Upper lobe of right lung (tissue), 1 donor: ENCODE measurements at regions not wholly inside any gene's neighbourhood (a gene's known extent, or its start where the extent isn't known, plus 50 kb on each side); places are given as distances from the start of the nearest gene placed in this dataset.
A peak's percentile ranks its signal among the peaks of the same experiment; 100 is the strongest.

Experiments used
- ATAC-seq: fragments of 200-7000 bp; cut with Tn5 transposase; one replicate; pipeline ENCODE4 v1.9.1; 2020; ENCODE audit warnings: mild to moderate bottlenecking, moderate library complexity
- DNase-seq: peaks from one replicate; pipeline ENCODE4 v3.0.0-alpha.2; 2020
- H3K27ac ChIP-seq: fragments of 200-600 bp; one replicate; pipeline ENCODE4 v1.8.0; 2022
- H3K27me3 ChIP-seq: fragments of 200-600 bp; one replicate; pipeline ENCODE4 v1.8.0; 2022; ENCODE audit warnings: mild to moderate bottlenecking
- H3K36me3 ChIP-seq: fragments of 200-600 bp; one replicate; pipeline ENCODE4 v1.8.0; 2022
- H3K4me1 ChIP-seq: fragments of 200-600 bp; one replicate; pipeline ENCODE4 v1.8.0; 2022
- H3K4me3 ChIP-seq: fragments of 200-600 bp; one replicate; pipeline ENCODE4 v1.8.0; 2022; ENCODE audit warnings: mild to moderate bottlenecking
- H3K9me3 ChIP-seq: fragments of 200-600 bp; one replicate; pipeline ENCODE4 v1.8.0; 2022
- intact Hi-C: fragments of 100-400 bp; cut with DNase I; formaldehyde crosslinking; loops from one replicate; pipeline ENCODE4 v1.11.0; 2022
- TF ChIP-seq, protein P1 (sequence below): fragments of 200-600 bp; IDR thresholded peaks from one replicate; pipeline ENCODE4 v1.8.0; 2022; ENCODE audit warnings: antibody characterized with exemption
- donor health status: DM: no; HTN: yes; CAD: no; lungs with severe emphysema.

DNA sequence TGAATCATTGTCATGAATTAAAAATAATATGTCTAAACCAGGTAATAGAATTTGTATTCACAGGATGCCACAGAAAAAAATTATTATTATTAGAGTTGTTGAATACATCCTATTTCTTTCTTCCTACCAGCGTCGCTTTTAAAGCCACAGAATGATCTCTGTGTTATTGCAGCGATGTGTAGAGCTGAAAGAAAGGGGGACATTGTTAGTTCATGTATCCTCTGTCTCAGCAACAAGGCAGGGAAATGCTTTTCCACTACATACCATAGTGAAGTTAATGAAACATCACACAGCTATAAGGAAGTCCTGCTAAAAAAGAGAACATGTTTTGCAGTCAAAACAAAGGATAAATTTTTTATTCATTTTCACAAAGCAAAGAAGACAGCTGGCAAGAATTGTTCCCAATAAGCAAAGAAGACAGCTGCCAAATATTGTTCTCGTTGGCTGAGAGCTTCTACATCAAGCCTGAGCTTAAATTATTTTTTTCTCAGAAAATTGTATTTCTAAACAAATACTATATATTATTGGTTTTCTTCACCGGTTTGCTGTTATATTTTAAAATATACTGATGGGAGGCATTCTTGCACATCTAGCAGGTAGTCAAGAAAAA lies 1234.4 kb downstream of the SUCLG1 start:
- H3K9me3 ChIP-seq, result no peaks in the 10 kb centered on the region
- no peaks in the 10 kb centered on the region for H3K36me3 ChIP-seq
- DNase-seq, result no peak
- no peaks in the 10 kb centered on the region for H3K27me3 ChIP-seq
- no peak overlapping the region for H3K4me3 ChIP-seq
- intact Hi-C loops, result no loop called here
- TF ChIP-seq, protein P1, sequence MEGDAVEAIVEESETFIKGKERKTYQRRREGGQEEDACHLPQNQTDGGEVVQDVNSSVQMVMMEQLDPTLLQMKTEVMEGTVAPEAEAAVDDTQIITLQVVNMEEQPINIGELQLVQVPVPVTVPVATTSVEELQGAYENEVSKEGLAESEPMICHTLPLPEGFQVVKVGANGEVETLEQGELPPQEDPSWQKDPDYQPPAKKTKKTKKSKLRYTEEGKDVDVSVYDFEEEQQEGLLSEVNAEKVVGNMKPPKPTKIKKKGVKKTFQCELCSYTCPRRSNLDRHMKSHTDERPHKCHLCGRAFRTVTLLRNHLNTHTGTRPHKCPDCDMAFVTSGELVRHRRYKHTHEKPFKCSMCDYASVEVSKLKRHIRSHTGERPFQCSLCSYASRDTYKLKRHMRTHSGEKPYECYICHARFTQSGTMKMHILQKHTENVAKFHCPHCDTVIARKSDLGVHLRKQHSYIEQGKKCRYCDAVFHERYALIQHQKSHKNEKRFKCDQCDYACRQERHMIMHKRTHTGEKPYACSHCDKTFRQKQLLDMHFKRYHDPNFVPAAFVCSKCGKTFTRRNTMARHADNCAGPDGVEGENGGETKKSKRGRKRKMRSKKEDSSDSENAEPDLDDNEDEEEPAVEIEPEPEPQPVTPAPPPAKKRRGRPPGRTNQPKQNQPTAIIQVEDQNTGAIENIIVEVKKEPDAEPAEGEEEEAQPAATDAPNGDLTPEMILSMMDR, result no peak
- no peak overlapping the region for H3K27ac ChIP-seq
- no peak for ATAC-seq
- H3K4me1 ChIP-seq, result no peaks in the 10 kb centered on the region

DNA sequence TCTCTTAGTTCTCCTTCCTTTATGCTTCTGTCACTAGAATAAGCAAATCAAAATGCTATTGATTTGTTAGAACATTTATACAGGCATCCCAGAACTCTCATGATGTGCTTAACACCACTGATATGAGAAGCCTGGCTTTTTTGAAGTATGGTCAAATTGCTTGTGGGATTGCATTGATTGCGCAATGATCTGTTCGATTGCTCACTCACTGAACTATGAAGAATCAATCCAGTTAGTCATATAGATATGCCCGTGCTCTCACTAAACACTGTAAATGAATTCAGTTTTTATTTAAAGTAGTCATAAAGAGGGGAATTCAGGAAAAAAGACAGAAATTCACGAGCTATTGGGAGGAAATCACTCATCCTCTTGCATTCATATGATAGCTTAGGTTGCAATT lies 1237.8 kb downstream of the SUCLG1 start:
- ATAC-seq, result no peak

DNA sequence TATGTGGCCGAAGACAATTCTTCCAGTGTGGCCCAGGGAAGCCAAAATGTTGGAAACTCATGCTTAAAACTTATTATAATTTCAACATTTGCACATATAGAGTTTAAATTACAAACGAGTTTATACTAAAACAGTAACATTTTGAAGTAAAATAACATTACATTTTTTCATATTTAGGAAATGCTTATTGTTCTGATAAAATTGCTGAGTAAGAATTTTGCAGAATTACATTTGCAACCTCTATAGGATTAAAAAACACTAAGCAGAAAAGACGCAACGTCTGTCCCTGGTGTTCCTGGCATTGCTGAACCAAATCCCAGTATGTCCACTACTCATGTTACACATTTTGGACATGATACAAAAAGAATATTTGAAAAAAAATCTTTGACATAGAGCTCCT lies 1241.2 kb downstream of the SUCLG1 start:
- Histone ChIP-seq H3K27me3 (no peaks in the 10 kb centered on the region), H3K4me3 (no peak overlapping the region), H3K9me3 (no peaks in the 10 kb centered on the region), H3K36me3 (no peaks in the 10 kb centered on the region), H3K27ac (no peak overlapping the region), H3K4me1 (no peaks in the 10 kb centered on the region)
- DNase-seq (no peak), ATAC-seq (no peak)
- intact Hi-C loops, result no loop called here
- TF ChIP-seq, protein P1, result no peak

More for the DNA sequence above, 1237.8 kb downstream of the SUCLG1 start:
- Histone ChIP-seq H3K4me1 (no peaks in the 10 kb centered on the region), H3K27me3 (no peaks in the 10 kb centered on the region), H3K36me3 (no peaks in the 10 kb centered on the region), H3K9me3 (no peaks in the 10 kb centered on the region), H3K27ac (no peak overlapping the region), H3K4me3 (no peak overlapping the region)
- TF ChIP-seq, protein P1, result no peak
- DNase-seq, result no peak
- intact Hi-C loops, result no loop called here

DNA sequence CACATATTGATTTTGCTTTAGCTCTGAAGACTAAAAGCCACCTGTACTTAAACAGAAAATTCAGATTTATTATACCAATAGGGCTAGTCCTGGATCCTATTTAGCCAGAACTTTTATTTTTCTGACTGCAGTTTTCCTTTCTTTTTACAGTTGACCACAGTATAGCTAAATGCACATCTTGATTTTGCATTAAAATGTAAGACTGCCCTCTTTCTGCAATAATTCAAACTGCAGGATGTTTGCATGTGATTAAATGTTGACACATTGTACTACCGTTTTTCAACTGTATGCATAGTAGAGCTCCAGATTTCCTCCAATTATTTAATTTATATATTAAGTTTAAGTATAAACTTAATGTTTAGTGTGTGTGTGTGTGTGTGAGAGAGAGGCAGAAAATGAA lies 1262.9 kb downstream of the SUCLG1 start:
- DNase-seq (no peak), ATAC-seq (peak; percentile 27)
- H3K36me3 ChIP-seq, result no peaks in the 10 kb centered on the region
- H3K4me3 ChIP-seq, result no peak overlapping the region
- no peaks in the 10 kb centered on the region for H3K9me3 ChIP-seq
- H3K27me3 ChIP-seq, result no peaks in the 10 kb centered on the region
- H3K27ac ChIP-seq, result no peak overlapping the region
- TF ChIP-seq, protein P1, result peak; percentile 56
- H3K4me1 ChIP-seq, result no peaks in the 10 kb centered on the region
- intact Hi-C loops, result no loop called here

DNA sequence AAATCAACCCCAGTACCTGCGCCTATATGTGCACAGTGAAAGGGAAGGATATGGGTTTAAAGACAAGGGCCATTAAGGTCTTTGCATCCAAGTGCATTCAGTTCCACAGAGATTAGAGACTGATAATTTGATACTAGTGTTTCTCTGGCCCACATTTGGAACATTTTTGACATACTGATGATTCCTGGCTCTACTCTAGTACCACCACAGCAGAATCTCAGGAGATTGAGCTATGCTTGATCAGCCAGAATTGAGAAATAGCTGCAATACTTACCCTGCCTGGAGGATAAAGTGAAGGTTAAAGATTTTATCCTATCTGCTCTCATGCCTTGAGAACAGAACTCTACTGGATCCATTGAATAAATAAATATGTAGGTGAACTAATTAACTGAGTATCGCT lies 1267.8 kb downstream of the SUCLG1 start:
- no peaks in the 10 kb centered on the region for H3K27me3 ChIP-seq
- no peaks in the 10 kb centered on the region for H3K9me3 ChIP-seq
- H3K4me1 ChIP-seq, result no peaks in the 10 kb centered on the region
- H3K4me3 ChIP-seq, result no peak overlapping the region
- DNase-seq (no peak), ATAC-seq (no peak)
- H3K27ac ChIP-seq, result no peak overlapping the region
- intact Hi-C loops, result no loop called here
- TF ChIP-seq, protein P1, result no peak
- no peaks in the 10 kb centered on the region for H3K36me3 ChIP-seq
